HepG2 (cell line): ENCODE measurements at regions not wholly inside any gene's neighbourhood (a gene's known extent, or its start where the extent isn't known, plus 50 kb on each side); places are given as distances from the start of the nearest gene placed in this dataset.

Experiments
- CTCF ChIP-seq: sonication (generic); formaldehyde crosslinking; IDR thresholded peaks from 2 replicates; pipeline ENCODE4 v1.5.0; 2020; ENCODE audit warnings: mild to moderate bottlenecking, missing genetic modification reagents, moderate library complexity
- PHF21A ChIP-seq: sonication (generic); formaldehyde crosslinking; IDR thresholded peaks from 2 replicates; pipeline ENCODE4 v1.5.0; 2020; ENCODE audit warnings: mild to moderate bottlenecking, missing genetic modification reagents
- POLR2AphosphoS5 ChIP-seq: IDR thresholded peaks from 2 replicates; pipeline ENCODE4 v1.6.1; 2012; ENCODE audit warnings: low read depth, low read length

- TF ChIP-seq PHF21A (CRISPR knock-in tag), result no peak
- no peak for TF ChIP-seq POLR2AphosphoS5
- no peak for TF ChIP-seq CTCF (CRISPR knock-in tag)
Measured at GRCh38 chr15:93219859-93220420, 130.9 kb upstream of the RGMA start.
